Neural cell (in vitro differentiated cells): ENCODE measurements at regions not wholly inside any gene's neighbourhood (a gene's known extent, or its start where the extent isn't known, plus 50 kb on each side); places are given as distances from the start of the nearest gene placed in this dataset.

Source experiments
- H2AFZ ChIP-seq: fragments of 200-600, 300-800 bp; sonication (generic), shearing (Covaris generic); 2 replicates; pipeline ENCODE4 v1.6.0; 2014; ENCODE audit warnings: low read depth, mild to moderate bottlenecking, antibody characterized with exemption, low read length, moderate library complexity
- H3F3A ChIP-seq: fragments of 200-600 bp; shearing (Covaris generic); 2 replicates; pipeline ENCODE4 v1.6.1; 2016; ENCODE audit warnings: mild to moderate bottlenecking, moderate library complexity, mixed read lengths, antibody characterized with exemption, low read length; ENCODE audit not compliant: insufficient read depth, poor library complexity, severe bottlenecking
- H3K27ac ChIP-seq: fragments of 200-600, 300-800 bp; sonication (generic), shearing (Covaris generic); 2 replicates; pipeline ENCODE4 v1.5.1; 2014; ENCODE audit warnings: mild to moderate bottlenecking, low read length, moderate library complexity
- H3K27me3 ChIP-seq: fragments of 300-800, 200-600 bp; sonication (generic), shearing (Covaris generic); 2 replicates; pipeline ENCODE4 v1.6.0; 2014; ENCODE audit warnings: mild to moderate bottlenecking, low read depth, low read length, moderate library complexity; ENCODE audit not compliant: insufficient read depth
- H3K36me3 ChIP-seq: fragments of 300-800, 200-600 bp; sonication (generic), shearing (Covaris generic); 2 replicates; pipeline ENCODE4 v1.5.1; 2014; ENCODE audit warnings: mild to moderate bottlenecking, antibody characterized with exemption, low read length, moderate library complexity; ENCODE audit not compliant: insufficient read depth
- H3K4me2 ChIP-seq: fragments of 300-800, 200-600 bp; sonication (generic), shearing (Covaris generic); 2 replicates; pipeline ENCODE4 v1.6.0; 2014; ENCODE audit warnings: mild to moderate bottlenecking, low read length
- H3K4me3 ChIP-seq: fragments of 300-800, 200-600 bp; sonication (generic), shearing (Covaris generic); 2 replicates; pipeline ENCODE4 v1.5.1; 2014; ENCODE audit warnings: mild to moderate bottlenecking, low read length, moderate library complexity
- H3K79me2 ChIP-seq: fragments of 200-600 bp; shearing (Covaris generic); replicated peaks from 2 replicates; pipeline ENCODE4 v1.6.0; 2014; ENCODE audit warnings: mild to moderate bottlenecking, low read length, moderate library complexity; ENCODE audit not compliant: insufficient read depth
- H3K9ac ChIP-seq: fragments of 300-800, 200-600 bp; sonication (generic), shearing (Covaris generic); 2 replicates; pipeline ENCODE4 v1.6.1; 2016; ENCODE audit warnings: mild to moderate bottlenecking, low read length, mixed read lengths
- H3K9me2 ChIP-seq: fragments of 200-600 bp; shearing (Covaris generic); 2 replicates; pipeline ENCODE4 v1.6.1; 2016; ENCODE audit warnings: mild to moderate bottlenecking, low read length, mixed read lengths; ENCODE audit not compliant: insufficient read depth
- H3K9me3 ChIP-seq: fragments of 200-600, 300-800 bp; sonication (generic), shearing (Covaris generic); 2 replicates; pipeline ENCODE4 v1.6.1; 2016; ENCODE audit warnings: mild to moderate bottlenecking, mixed run types, low read length, moderate library complexity, mixed read lengths
- H4K20me1 ChIP-seq: fragments of 200-600 bp; shearing (Covaris generic); 2 replicates; pipeline ENCODE4 v1.6.1; 2016; ENCODE audit warnings: mild to moderate bottlenecking, mixed run types; ENCODE audit not compliant: insufficient read depth
- CTCF ChIP-seq: fragments of 450-650 bp; IDR thresholded peaks from 2 replicates; pipeline ENCODE4 v1.5.1; 2014; ENCODE audit warnings: antibody characterized with exemption, mild to moderate bottlenecking, moderate library complexity; ENCODE audit not compliant: poor library complexity, severe bottlenecking
- EP300 ChIP-seq: fragments of 450-650 bp; conservative IDR thresholded peaks from 2 replicates; pipeline ENCODE4 v1.6.1; 2014; ENCODE audit warnings: antibody characterized with exemption, mild to moderate bottlenecking, moderate library complexity; ENCODE audit not compliant: poor library complexity, severe bottlenecking
- EZH2 ChIP-seq: fragments of 200-600, 300-800 bp; shearing (Covaris generic), sonication (generic); IDR thresholded peaks from 2 replicates; pipeline ENCODE4 v1.6.1; 2014; ENCODE audit warnings: antibody characterized with exemption, low read length, borderline replicate concordance, mild to moderate bottlenecking; ENCODE audit not compliant: insufficient read depth, poor library complexity, severe bottlenecking
- MXI1 ChIP-seq: fragments of 450-650 bp; conservative IDR thresholded peaks from 2 replicates; pipeline ENCODE4 v1.6.1; 2014; ENCODE audit warnings: antibody characterized with exemption, mild to moderate bottlenecking; ENCODE audit not compliant: poor library complexity, severe bottlenecking
- POLR2AphosphoS5 ChIP-seq: IDR thresholded peaks from 2 replicates; pipeline ENCODE4 v1.6.1; 2012
- RAD21 ChIP-seq: fragments of 450-650 bp; conservative IDR thresholded peaks from 2 replicates; pipeline ENCODE4 v1.6.1; 2014; ENCODE audit warnings: antibody characterized with exemption, mild to moderate bottlenecking, moderate library complexity
- REST ChIP-seq: IDR thresholded peaks from 2 replicates; pipeline ENCODE4 v1.6.1; 2012; ENCODE audit warnings: borderline replicate concordance
- SMC3 ChIP-seq: fragments of 450-650 bp; conservative IDR thresholded peaks from 2 replicates; pipeline ENCODE4 v1.6.1; 2014; ENCODE audit warnings: antibody characterized with exemption, mild to moderate bottlenecking, moderate library complexity; ENCODE audit not compliant: poor library complexity
- TAF1 ChIP-seq: IDR thresholded peaks from 2 replicates; pipeline ENCODE4 v1.6.1; 2012; ENCODE audit warnings: low read depth

- no peaks in the 10 kb centered on the region for H3K36me3 ChIP-seq
- no peaks in the 10 kb centered on the region for H3K79me2 ChIP-seq
- no peaks in the 10 kb centered on the region for H3K9me2 ChIP-seq
- no peak overlapping the region for H2AFZ ChIP-seq
- H3K9ac ChIP-seq, result no peak overlapping the region
- H4K20me1 ChIP-seq, result no peaks in the 10 kb centered on the region
- H3K4me3 ChIP-seq, result no peak overlapping the region
- H3F3A ChIP-seq, result no peaks in the 10 kb centered on the region
- H3K4me2 ChIP-seq, result no peak overlapping the region
- H3K9me3 ChIP-seq, result no peaks in the 10 kb centered on the region
- TF ChIP-seq RAD21 (peak; percentile 36), POLR2AphosphoS5 (no peak), CTCF (peak; percentile 35), SMC3 (peak; percentile 23)
- no peak overlapping the region for H3K27ac ChIP-seq
- H3K27me3 ChIP-seq, result no peaks in the 10 kb centered on the region
These were observed 155.8 kb upstream of the BRINP3 start for GRCh38 chr1:190633488-190633887.

GRCh38 chr1:190634134-190634533 lies 156.5 kb upstream of the BRINP3 start:
- Histone ChIP-seq H2AFZ (no peak overlapping the region), H3K79me2 (no peaks in the 10 kb centered on the region)
- TF ChIP-seq EZH2 (no peak), REST (no peak), MXI1 (no peak), TAF1 (no peak), EP300 (no peak), CTCF (no peak), RAD21 (no peak), SMC3 (no peak), POLR2AphosphoS5 (no peak)

More at GRCh38 chr1:190634134-190634533, 156.5 kb upstream of the BRINP3 start:
- H3F3A ChIP-seq, result no peaks in the 10 kb centered on the region
- H3K9me2 ChIP-seq, result no peaks in the 10 kb centered on the region
- H3K9ac ChIP-seq, result no peak overlapping the region
- H3K4me2 ChIP-seq, result no peak overlapping the region
- H3K27ac ChIP-seq, result no peak overlapping the region
- no peaks in the 10 kb centered on the region for H3K27me3 ChIP-seq
- H3K9me3 ChIP-seq, result no peaks in the 10 kb centered on the region
- no peaks in the 10 kb centered on the region for H3K36me3 ChIP-seq
- H3K4me3 ChIP-seq, result no peak overlapping the region
- no peaks in the 10 kb centered on the region for H4K20me1 ChIP-seq
